ENCODE measurements at regions not wholly inside any gene's neighbourhood (a gene's known extent, or its start where the extent isn't known, plus 50 kb on each side); places are given as distances from the start of the nearest gene placed in this dataset.

GRCh38 chr2:16099326-16099725, 159.0 kb downstream of the MYCN start:
- TF ChIP-seq YY1 (IDR thresholded peaks at IDR 0.05; ENCODE audit: insufficient read depth, insufficient read length) (no peak), ZNF274 (IDR thresholded peaks at IDR 0.05; ENCODE audit: low read depth, low read length) (no peak)
